ENCODE measurements at regions not wholly inside any gene's neighbourhood (a gene's known extent, or its start where the extent isn't known, plus 50 kb on each side); places are given as distances from the start of the nearest gene placed in this dataset.
"Not testable (repeated sequence)": the region's sequence is repeated elsewhere in the genome, so short reads cannot be mapped to it uniquely, and the experiment has no call there.

GRCh38 chr12:58747533-58747932 is 172.8 kb downstream of the LRIG3 start:
- DNase-seq: no peak

- peak; percentile 28 for DNase-seq
Observed at GRCh38 chr12:58750484-58750883, 169.8 kb downstream of the LRIG3 start.

GRCh38 chr12:58757422-58757821 is 162.9 kb downstream of the LRIG3 start:
- peak; percentile 91 for DNase-seq

GRCh38 chr12:58759745-58760144 is 160.6 kb downstream of the LRIG3 start:
- not testable (repeated sequence) for DNase-seq

GRCh38 chr12:58761308-58761707 is 159.0 kb downstream of the LRIG3 start:
- no peak for DNase-seq

GRCh38 chr12:58764100-58764953 is 156.0 kb downstream of the LRIG3 start:
- no peak for DNase-seq

- no peak for DNase-seq
Observed at GRCh38 chr12:58765076-58765475, 155.2 kb downstream of the LRIG3 start.

- DNase-seq: no peak
Observed at GRCh38 chr12:58765653-58766512, 154.4 kb downstream of the LRIG3 start.

GRCh38 chr12:58766513-58766870 is 153.8 kb downstream of the LRIG3 start:
- no peak for DNase-seq

- no peak for DNase-seq
Observed at GRCh38 chr12:58767496-58767895, 152.8 kb downstream of the LRIG3 start.

- no peak for DNase-seq
Observed at GRCh38 chr12:58773986-58774385, 146.3 kb downstream of the LRIG3 start.

- DNase-seq: no peak
Observed at GRCh38 chr12:58774731-58775130, 145.6 kb downstream of the LRIG3 start.

GRCh38 chr12:58775396-58775795 is 144.9 kb downstream of the LRIG3 start:
- no peak for DNase-seq

GRCh38 chr12:58776144-58776543 is 144.2 kb downstream of the LRIG3 start:
- DNase-seq: no peak

GRCh38 chr12:58777815-58778214 is 142.5 kb downstream of the LRIG3 start:
- DNase-seq: no peak

GRCh38 chr12:58781609-58782008 is 138.7 kb downstream of the LRIG3 start:
- DNase-seq: no peak

GRCh38 chr12:58787021-58787760 is 133.1 kb downstream of the LRIG3 start:
- DNase-seq: no peak

GRCh38 chr12:58794859-58795258 is 125.4 kb downstream of the LRIG3 start:
- no peak for DNase-seq

GRCh38 chr12:58795825-58796224 is 124.5 kb downstream of the LRIG3 start:
- DNase-seq: no peak

- no peak for DNase-seq
Observed at GRCh38 chr12:58801986-58802385, 118.3 kb downstream of the LRIG3 start.

- DNase-seq: no peak
Observed at GRCh38 chr12:58803908-58804307, 116.4 kb downstream of the LRIG3 start.

- peak; percentile 30 for DNase-seq
Observed at GRCh38 chr12:58804749-58805148, 115.6 kb downstream of the LRIG3 start.

- no peak for DNase-seq
Observed at GRCh38 chr12:58809064-58809607, 111.2 kb downstream of the LRIG3 start.

All from dermis blood vessel endothelial cell (primary cell).